NT2/D1 (cell line): ENCODE measurements at regions not wholly inside any gene's neighbourhood (a gene's known extent, or its start where the extent isn't known, plus 50 kb on each side); places are given as distances from the start of the nearest gene placed in this dataset.

Experiments
- SUZ12 ChIP-seq: IDR thresholded peaks from 2 replicates; pipeline ENCODE4 v1.6.1; 2011; ENCODE audit not compliant: insufficient read length, insufficient read depth; ENCODE audit errors: extremely low read depth
- ZNF274 ChIP-seq: IDR thresholded peaks from 2 replicates; pipeline ENCODE4 v1.6.1; 2011; ENCODE audit warnings: mild to moderate bottlenecking, low read depth, low read length

GRCh38 chr1:239886266-239886665 is 205.4 kb upstream of the FMN2 start:
- TF ChIP-seq SUZ12 (no peak), ZNF274 (no peak)
